H9 (cell line): ENCODE measurements at regions not wholly inside any gene's neighbourhood (a gene's known extent, or its start where the extent isn't known, plus 50 kb on each side); places are given as distances from the start of the nearest gene placed in this dataset.

Experiments used
- DNase-seq: peaks from one replicate; pipeline ENCODE4 v3.0.0-alpha.2; 2017
- H2AFZ ChIP-seq: one replicate; pipeline ENCODE4 v1.6.1; 2013; ENCODE audit warnings: mild to moderate bottlenecking, low read length, control low read depth, moderate library complexity
- H2AK5ac ChIP-seq: 2 replicates; pipeline ENCODE4 v1.6.1; 2013; ENCODE audit warnings: low read length, control low read depth, mixed read lengths; ENCODE audit not compliant: insufficient read length
- H2BK120ac ChIP-seq: one replicate; pipeline ENCODE4 v1.6.1; 2013; ENCODE audit warnings: low read depth, mild to moderate bottlenecking, low read length, control low read depth, inconsistent platforms; ENCODE audit not compliant: poor library complexity, severe bottlenecking
- H2BK12ac ChIP-seq: 2 replicates; pipeline ENCODE4 v1.6.1; 2013; ENCODE audit warnings: low read length, control low read depth, mixed read lengths, low read depth; ENCODE audit not compliant: insufficient read length
- H2BK15ac ChIP-seq: 2 replicates; pipeline ENCODE4 v1.6.1; 2013; ENCODE audit warnings: low read depth, low read length, control low read depth
- H2BK20ac ChIP-seq: one replicate; pipeline ENCODE4 v1.6.1; 2013; ENCODE audit warnings: low read depth, mild to moderate bottlenecking, low read length, control low read depth, inconsistent platforms; ENCODE audit not compliant: poor library complexity, severe bottlenecking
- H2BK5ac ChIP-seq: 2 replicates; pipeline ENCODE4 v1.6.1; 2013; ENCODE audit warnings: low read length, control low read depth, mixed read lengths; ENCODE audit not compliant: insufficient read length
- H3K14ac ChIP-seq: 2 replicates; pipeline ENCODE4 v1.6.1; 2013; ENCODE audit warnings: low read length, control low read depth; ENCODE audit not compliant: insufficient read depth
- H3K18ac ChIP-seq: 2 replicates; pipeline ENCODE4 v1.6.1; 2013; ENCODE audit warnings: low read depth, mild to moderate bottlenecking, mixed read lengths, low read length, control low read depth; ENCODE audit not compliant: insufficient read length
- H3K23ac ChIP-seq: 2 replicates; pipeline ENCODE4 v1.6.1; 2013; ENCODE audit warnings: low read length, control low read depth, mixed read lengths, low read depth; ENCODE audit not compliant: insufficient read length
- H3K23me2 ChIP-seq: 2 replicates; pipeline ENCODE4 v1.6.1; 2013; ENCODE audit warnings: low read depth, mild to moderate bottlenecking, mixed read lengths, low read length, control low read depth; ENCODE audit not compliant: insufficient read length, poor library complexity, severe bottlenecking
- H3K27ac ChIP-seq: 2 replicates; pipeline ENCODE4 v1.5.1; 2013; ENCODE audit warnings: low read length, control low read depth, mixed read lengths, low read depth; ENCODE audit not compliant: insufficient read length
- H3K27me3 ChIP-seq: 2 replicates; pipeline ENCODE4 v1.6.1; 2013; ENCODE audit warnings: low read length, control low read depth, inconsistent platforms; ENCODE audit not compliant: insufficient read depth
- H3K4ac ChIP-seq: 2 replicates; pipeline ENCODE4 v1.6.1; 2013; ENCODE audit warnings: low read depth, mild to moderate bottlenecking, control low read depth, inconsistent platforms, low read length, moderate library complexity
- H3K4me1 ChIP-seq: 2 replicates; pipeline ENCODE4 v1.6.1; 2013; ENCODE audit warnings: low read length, control low read depth, inconsistent platforms; ENCODE audit not compliant: insufficient read depth
- H3K4me2 ChIP-seq: 2 replicates; pipeline ENCODE4 v1.6.1; 2013; ENCODE audit warnings: low read length, control low read depth, mixed read lengths; ENCODE audit not compliant: insufficient read length, insufficient read depth
- H3K56ac ChIP-seq: 2 replicates; pipeline ENCODE4 v1.6.1; 2013; ENCODE audit warnings: low read depth, mild to moderate bottlenecking, mixed read lengths, low read length, control low read depth; ENCODE audit not compliant: insufficient read length
- H3K79me1 ChIP-seq: 2 replicates; pipeline ENCODE4 v1.6.1; 2013; ENCODE audit warnings: low read depth, mild to moderate bottlenecking, moderate library complexity, low read length, control low read depth, inconsistent platforms; ENCODE audit not compliant: insufficient read depth, poor library complexity, severe bottlenecking
- H3K79me2 ChIP-seq: 2 replicates; pipeline ENCODE4 v1.6.1; 2013; ENCODE audit warnings: low read length, control low read depth, inconsistent platforms; ENCODE audit not compliant: insufficient read depth
- H3K9ac ChIP-seq: 2 replicates; pipeline ENCODE4 v1.6.1; 2013; ENCODE audit warnings: low read length, control low read depth, mixed read lengths; ENCODE audit not compliant: insufficient read length; ENCODE audit errors: extremely low read depth
- H3K9me3 ChIP-seq: one replicate; pipeline ENCODE4 v1.6.1; 2013; ENCODE audit warnings: low read depth, low read length, inconsistent platforms; ENCODE audit not compliant: control insufficient read depth
- H3T11ph ChIP-seq: one replicate; pipeline ENCODE4 v1.6.1; 2013; ENCODE audit warnings: mild to moderate bottlenecking, low read length, control low read depth, inconsistent platforms
- H4K20me1 ChIP-seq: one replicate; pipeline ENCODE4 v1.6.1; 2013; ENCODE audit not compliant: control insufficient read depth, insufficient read length, insufficient read depth
- H4K5ac ChIP-seq: 2 replicates; pipeline ENCODE4 v1.6.1; 2013; ENCODE audit warnings: low read depth, mild to moderate bottlenecking, mixed read lengths, low read length, control low read depth; ENCODE audit not compliant: insufficient read length
- H4K8ac ChIP-seq: replicated peaks from 2 replicates; pipeline ENCODE4 v1.6.1; 2013; ENCODE audit warnings: low read length, control low read depth, mixed read lengths, low read depth; ENCODE audit not compliant: insufficient read length
- H4K91ac ChIP-seq: 2 replicates; pipeline ENCODE4 v1.6.1; 2013; ENCODE audit warnings: low read depth, mild to moderate bottlenecking, moderate library complexity, mixed read lengths, low read length, control low read depth; ENCODE audit not compliant: insufficient read length
- H3K27ac Mint-ChIP-seq, 3 experiments: 2 replicates in 2 of 3; 3 replicates in 1 of 3; pipeline ENCODE4 v1.8.0; 2020 to 2021; ENCODE audit warnings: mixed read lengths in 3 of 3, mild to moderate bottlenecking in 1 of 3, moderate library complexity in 1 of 3
- H3K27me3 Mint-ChIP-seq: 2 replicates; pipeline ENCODE4 v1.8.0; 2021; ENCODE audit warnings: low read depth, mild to moderate bottlenecking, moderate library complexity, mixed read lengths
- H3K36me3 Mint-ChIP-seq, 3 experiments: 2 replicates in 2 of 3; 3 replicates in 1 of 3; pipeline ENCODE4 v1.8.0; 2020 to 2021; ENCODE audit warnings: low read depth in 3 of 3, mixed read lengths in 3 of 3; ENCODE audit not compliant: insufficient read depth in 1 of 3
- H3K4me1 Mint-ChIP-seq, 2 experiments: 2 replicates each; pipeline ENCODE4 v1.8.0; 2020; ENCODE audit warnings: mixed read lengths in 2 of 2
- H3K4me3 Mint-ChIP-seq, 2 experiments: 2 replicates in 1 of 2; 3 replicates in 1 of 2; pipeline ENCODE4 v1.8.0; 2020 to 2021; ENCODE audit warnings: mild to moderate bottlenecking in 2 of 2, mixed read lengths in 2 of 2, moderate library complexity in 1 of 2
- H3K9me3 Mint-ChIP-seq, 2 experiments: 2 replicates in 1 of 2; 3 replicates in 1 of 2; pipeline ENCODE4 v1.8.0; 2020; ENCODE audit warnings: mild to moderate bottlenecking in 2 of 2, mixed read lengths in 2 of 2, moderate library complexity in 1 of 2
- WGBS: extraction: QIAGEN DNeasy Blood & Tissue Kit; methylation state at CpG from one replicate; pipeline ENCODE4 v1.1.7; 2013; ENCODE audit warnings: missing lambda C conversion rate, low lambda C conversion rate, mixed read lengths; ENCODE audit not compliant: insufficient read length; ENCODE audit errors: extremely low coverage; 5-methylcytosine and 5-hydroxymethylcytosine counted together
- TF ChIP-seq, protein P1 (sequence below): fragments of 200-600 bp; sonication (generic); conservative IDR thresholded peaks from 3 replicates; pipeline ENCODE4 v1.8.0; 2021; ENCODE audit warnings: antibody characterized with exemption, mild to moderate bottlenecking

DNA sequence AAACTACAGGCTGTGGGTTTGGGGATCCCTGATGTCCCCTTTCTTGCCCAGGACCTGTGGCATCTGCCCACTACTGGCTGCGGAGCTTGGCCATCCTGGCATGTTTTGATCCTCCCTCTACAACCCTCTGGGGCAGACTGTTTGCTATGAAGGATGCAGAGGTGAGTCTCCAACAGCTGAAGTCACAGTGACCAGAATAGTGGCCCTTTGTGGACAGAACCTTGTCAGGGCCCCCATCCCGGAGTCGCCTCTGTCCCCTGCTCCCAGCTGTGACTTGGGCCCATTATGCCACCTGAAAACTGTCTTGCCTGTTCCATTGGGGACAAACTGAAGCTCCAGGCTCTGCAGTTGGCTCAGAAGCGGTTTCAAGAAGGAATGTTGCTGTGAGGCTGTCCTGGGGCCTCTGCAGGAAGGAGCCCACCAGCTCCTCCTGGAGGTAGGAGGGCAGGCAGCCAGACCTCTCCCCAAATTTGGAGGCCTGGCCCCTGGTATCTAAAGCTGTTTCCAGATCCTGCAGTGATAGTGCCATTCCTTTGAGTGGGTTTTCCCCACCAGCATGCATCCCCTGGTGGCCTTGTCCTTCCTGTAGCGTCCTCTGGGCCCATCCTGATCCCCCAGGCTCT is 93.3 kb downstream of the BARX1 start:
- Histone ChIP-seq H2BK20ac (no peak overlapping the region), H4K5ac (no peak overlapping the region), H3K27me3 (no peaks in the 10 kb centered on the region), H3K23me2 (no peaks in the 10 kb centered on the region), H3K9ac (no peak overlapping the region), H2BK15ac (no peak overlapping the region), H3K4me2 (no peak overlapping the region), H3K18ac (no peak overlapping the region), H2BK5ac (no peak overlapping the region), H3K9me3 (no peaks in the 10 kb centered on the region), H4K91ac (no peak overlapping the region), H3T11ph (no peak overlapping the region), H3K23ac (no peak overlapping the region), H2AK5ac (no peak overlapping the region), H3K79me2 (no peaks in the 10 kb centered on the region), H2BK120ac (no peak overlapping the region), H4K20me1 (no peaks in the 10 kb centered on the region), H3K14ac (no peak overlapping the region), H3K79me1 (no peaks in the 10 kb centered on the region), H3K4ac (no peak overlapping the region), H2AFZ (no peak overlapping the region), H2BK12ac (no peak overlapping the region), H4K8ac (no peak overlapping the region), H3K27ac (no peak overlapping the region), H3K4me1 (no peaks in the 10 kb centered on the region; the same call in 1 of the 2 replicates), H3K56ac (no peak overlapping the region)
- Mint-ChIP-seq H3K27me3 (peaks cover 14% of the 10 kb centered on the region), H3K9me3 (no peaks in the 10 kb centered on the region), H3K36me3 (no peaks in the 10 kb centered on the region), H3K4me1 (peaks cover 13 to 32% of the 10 kb centered on the region in 2 experiments), H3K4me3 (no peak overlapping the region), H3K27ac (no peak overlapping the region)
- TF ChIP-seq, protein P1, sequence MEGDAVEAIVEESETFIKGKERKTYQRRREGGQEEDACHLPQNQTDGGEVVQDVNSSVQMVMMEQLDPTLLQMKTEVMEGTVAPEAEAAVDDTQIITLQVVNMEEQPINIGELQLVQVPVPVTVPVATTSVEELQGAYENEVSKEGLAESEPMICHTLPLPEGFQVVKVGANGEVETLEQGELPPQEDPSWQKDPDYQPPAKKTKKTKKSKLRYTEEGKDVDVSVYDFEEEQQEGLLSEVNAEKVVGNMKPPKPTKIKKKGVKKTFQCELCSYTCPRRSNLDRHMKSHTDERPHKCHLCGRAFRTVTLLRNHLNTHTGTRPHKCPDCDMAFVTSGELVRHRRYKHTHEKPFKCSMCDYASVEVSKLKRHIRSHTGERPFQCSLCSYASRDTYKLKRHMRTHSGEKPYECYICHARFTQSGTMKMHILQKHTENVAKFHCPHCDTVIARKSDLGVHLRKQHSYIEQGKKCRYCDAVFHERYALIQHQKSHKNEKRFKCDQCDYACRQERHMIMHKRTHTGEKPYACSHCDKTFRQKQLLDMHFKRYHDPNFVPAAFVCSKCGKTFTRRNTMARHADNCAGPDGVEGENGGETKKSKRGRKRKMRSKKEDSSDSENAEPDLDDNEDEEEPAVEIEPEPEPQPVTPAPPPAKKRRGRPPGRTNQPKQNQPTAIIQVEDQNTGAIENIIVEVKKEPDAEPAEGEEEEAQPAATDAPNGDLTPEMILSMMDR: peak; percentile 60
- peak; percentile 57 for DNase-seq
- WGBS: no CpG with 5 or more reads among the region's 5 CpGs
